Islet of Langerhans (tissue), 1 donor: ENCODE measurements at regions not wholly inside any gene's neighbourhood (a gene's known extent, or its start where the extent isn't known, plus 50 kb on each side); places are given as distances from the start of the nearest gene placed in this dataset.

Experiments used
- FAIRE-seq: peaks from one replicate; lab custom pipeline; 2011; peaks lifted over from hg19 to GRCh38; lab: Jason Lieb, UNC

DNA sequence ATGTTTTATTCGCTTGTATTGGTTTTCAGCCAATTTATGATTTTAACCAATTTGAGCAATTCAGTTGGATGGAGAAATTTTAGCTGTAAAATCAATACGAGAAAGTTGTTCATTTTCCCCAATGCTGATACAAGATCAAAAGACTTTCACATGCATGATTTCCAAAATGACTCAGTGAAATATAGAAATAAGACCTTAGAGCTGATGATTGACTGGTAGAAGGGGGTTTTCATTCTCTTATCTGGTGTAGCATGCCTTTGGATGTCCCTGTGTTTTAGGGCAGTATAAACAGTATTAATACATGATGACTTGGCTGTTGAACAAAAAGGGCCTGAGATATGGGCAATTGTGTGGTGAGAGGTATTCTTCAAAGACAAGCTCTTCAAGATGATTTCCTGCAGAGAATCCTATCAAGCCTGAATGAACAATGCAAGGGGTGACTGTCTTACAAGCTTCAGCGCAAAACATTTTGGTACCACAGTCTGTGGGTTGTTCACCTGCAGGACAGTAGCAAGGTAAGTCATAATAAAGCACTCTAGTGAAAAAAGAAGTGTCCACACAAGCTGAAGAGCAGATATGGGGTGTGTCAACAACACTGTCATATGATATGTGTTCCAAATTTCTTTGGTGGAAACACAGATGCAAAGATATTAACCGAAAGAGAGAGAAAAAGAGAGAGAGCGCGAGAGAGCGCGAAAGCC lies 156.2 kb downstream of the TNFSF18 start:
- FAIRE-seq = no peak

DNA sequence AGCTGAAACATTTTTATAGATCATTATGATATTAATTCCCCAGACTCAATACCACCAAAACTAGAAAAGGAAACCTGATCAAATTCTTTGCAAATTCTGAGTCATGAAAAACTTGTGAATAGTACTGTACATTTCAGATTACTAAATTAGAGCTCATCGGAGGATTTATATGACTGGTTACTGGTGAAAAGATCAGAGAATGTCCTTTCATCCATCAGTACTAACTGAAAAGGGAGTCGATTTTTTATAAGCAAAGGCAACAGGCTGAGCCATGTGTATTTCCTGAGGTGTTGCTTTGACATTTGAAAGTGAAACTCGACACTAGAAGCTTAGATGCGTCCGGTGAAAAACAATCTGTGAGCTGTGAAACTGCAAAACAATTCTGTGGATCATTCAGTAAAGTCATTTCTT lies 155.7 kb downstream of the TNFSF18 start:
- no peak for FAIRE-seq

DNA sequence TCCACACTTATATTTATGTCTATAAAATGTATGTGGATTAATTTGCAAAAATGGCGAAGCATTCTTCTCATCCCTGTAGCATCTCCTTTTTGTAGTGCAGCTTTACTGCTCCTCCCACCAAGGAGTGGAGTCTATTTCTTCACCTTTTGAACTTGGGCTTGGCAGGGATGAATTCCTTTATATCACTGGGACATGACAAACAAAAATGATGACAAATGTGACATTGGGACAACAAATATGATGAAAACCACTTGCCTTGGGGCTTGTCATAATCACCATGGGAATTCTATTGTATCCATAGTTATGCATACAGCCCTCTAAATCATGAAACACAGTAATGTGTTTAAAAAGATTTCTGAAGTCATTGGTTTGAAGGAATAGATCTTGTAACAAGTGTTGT lies 155.0 kb downstream of the TNFSF18 start:
- no peak for FAIRE-seq

DNA sequence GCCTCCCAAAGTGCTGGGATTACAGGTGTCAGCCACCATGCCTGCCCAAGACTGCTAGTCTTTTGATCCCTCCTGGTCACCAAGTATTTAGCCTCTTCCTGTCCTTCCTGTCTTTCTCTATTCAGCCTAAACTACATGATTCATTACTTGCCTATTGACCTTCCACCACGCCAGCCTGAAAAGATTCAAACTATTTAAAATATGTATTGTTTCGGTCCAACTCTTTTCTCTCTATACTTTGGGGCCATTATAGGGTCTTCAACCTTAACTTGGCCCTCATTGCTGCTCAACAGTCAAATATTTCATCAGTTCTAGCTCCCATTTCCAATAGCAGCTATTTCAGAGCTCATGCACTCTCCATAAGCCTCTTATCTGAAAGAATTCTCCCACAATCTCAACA lies 153.0 kb downstream of the TNFSF18 start:
- no peak for FAIRE-seq

DNA sequence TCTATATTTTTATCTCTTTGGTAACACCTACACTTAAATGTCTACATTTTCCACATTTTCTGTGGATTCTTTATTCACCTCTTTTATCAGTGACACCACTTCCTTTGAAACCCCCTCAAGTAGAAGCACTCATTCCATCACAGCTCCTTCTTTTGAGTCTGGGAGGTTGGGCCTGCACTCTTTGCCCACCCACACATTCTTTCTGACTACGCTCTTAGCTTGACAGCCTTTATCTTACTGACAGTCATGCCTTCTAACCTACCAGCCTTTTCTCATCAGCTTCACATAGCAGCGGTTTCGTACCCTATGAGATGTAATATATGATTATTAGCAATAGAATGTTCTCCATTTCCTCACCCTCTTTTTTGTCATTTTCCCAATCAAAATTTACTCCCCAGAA lies 151.9 kb downstream of the TNFSF18 start:
- no peak for FAIRE-seq

DNA sequence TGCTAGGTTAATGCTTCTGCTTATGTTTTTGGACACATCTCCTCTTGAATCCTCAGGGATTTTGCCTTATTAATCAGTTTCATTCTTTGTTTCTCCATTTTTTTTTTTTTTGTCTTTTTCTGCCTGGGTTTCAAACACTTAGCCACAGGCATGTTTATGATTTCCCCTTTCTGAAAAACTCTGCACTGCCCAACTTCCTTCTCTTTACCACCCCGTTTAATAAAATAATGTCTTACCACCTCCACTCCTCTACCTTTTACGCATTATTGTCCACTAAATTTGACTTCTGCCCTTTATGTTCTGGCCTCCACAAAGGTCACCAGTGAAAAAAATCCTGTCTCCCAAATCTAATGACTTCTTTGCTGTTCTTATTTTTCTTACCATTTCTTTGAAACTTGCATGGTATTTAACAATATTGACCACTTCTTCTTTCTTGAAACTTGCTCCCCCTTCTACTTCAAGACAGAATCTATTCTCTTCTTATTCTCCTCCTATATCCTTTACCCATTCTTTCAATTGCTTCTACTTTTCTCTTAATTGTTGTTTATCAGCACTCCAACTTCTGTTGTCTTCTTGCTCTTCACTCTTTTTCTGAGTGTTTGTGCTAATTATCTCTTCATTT lies 150.3 kb downstream of the TNFSF18 start:
- FAIRE-seq = no peak

DNA sequence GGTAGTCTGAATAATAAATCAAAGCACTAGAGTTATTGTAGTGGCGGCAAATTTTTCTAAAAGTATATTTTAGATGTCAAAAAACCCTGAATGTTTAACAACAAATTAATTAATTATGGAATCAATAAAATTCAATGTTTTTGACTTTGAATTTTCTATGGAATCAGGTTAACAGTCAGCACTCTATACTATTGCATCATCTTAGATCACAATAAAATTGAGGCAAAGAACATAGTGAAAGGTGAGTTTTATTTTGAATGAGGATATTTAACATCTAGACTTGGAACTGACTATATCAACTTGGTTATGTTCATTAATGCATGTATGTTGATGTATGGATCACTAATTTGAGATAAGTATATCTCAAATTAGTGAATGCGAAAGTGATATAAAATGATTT lies 148.5 kb downstream of the TNFSF18 start:
- no peak for FAIRE-seq

DNA sequence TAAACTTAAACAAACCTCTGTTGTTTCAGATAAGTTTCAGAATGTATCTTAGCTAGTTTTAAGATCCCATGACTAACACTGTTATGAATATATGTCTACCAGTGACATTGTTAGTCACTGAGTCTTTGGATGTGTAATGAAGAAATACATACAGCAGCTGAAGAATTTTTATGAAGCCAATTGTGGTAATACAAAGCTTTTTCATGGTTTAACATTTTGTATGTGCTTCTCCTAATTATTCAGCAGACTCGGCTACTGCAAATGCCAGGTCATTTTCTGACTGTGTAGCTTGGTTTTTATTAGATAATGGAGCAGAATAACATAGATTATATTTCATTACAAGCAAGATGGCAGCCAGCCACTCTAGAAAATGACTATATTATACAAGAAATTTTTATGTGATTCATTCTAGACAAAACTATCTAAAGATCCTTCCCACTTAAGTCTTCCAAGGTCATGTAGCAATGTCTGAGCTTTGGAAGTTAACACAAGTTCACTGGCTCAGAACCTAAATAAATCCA lies 147.8 kb downstream of the TNFSF18 start:
- no peak for FAIRE-seq

DNA sequence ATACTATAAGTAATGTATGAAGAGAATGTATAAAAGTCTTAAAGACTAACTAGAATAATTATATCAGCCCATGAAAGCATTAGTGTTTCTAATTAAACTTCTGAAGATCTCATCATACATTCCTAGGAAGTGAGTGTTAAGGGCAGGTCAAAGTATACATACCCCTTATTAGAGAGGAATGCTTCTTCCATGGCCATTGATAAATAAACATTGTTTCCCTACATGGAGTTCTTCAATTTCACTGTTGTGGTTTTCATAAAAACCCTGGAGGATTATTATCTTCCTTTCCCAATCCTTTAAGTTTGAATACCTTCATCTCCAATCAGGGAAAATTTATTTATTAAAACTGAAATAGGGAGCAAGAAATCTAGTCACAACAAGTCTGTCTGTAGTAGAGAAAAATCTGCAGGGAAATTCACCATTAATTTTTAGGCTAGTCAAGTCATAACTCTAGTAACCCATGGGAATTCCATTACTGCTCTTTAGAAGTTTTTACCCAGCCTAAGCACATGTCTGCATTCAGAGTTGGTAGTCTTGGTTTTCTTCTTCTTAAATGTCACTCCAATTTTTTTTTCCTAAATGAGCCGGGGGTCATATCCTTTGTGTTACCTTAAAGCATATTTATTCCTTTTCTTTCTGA lies 147.0 kb downstream of the TNFSF18 start:
- no peak for FAIRE-seq

DNA sequence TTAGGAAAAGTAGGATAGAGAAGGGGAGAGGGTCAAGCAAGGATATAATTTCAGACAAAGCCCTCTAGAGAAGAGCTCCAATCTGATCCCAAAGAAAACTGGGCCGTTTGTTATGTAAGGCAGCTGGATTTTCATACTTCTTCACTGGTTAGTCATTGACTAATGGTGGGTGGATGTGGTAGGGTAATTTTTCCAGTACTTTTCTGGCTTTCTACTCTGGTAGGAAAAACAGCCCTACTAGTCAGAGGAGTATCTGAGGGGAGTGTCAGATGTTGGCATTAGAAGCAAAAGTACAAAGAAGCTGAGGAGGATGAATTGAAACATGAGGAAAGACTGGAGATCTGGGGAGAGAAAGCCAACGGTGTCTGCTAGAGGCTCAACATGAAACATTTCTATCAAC lies 145.3 kb downstream of the TNFSF18 start:
- FAIRE-seq = no peak

DNA sequence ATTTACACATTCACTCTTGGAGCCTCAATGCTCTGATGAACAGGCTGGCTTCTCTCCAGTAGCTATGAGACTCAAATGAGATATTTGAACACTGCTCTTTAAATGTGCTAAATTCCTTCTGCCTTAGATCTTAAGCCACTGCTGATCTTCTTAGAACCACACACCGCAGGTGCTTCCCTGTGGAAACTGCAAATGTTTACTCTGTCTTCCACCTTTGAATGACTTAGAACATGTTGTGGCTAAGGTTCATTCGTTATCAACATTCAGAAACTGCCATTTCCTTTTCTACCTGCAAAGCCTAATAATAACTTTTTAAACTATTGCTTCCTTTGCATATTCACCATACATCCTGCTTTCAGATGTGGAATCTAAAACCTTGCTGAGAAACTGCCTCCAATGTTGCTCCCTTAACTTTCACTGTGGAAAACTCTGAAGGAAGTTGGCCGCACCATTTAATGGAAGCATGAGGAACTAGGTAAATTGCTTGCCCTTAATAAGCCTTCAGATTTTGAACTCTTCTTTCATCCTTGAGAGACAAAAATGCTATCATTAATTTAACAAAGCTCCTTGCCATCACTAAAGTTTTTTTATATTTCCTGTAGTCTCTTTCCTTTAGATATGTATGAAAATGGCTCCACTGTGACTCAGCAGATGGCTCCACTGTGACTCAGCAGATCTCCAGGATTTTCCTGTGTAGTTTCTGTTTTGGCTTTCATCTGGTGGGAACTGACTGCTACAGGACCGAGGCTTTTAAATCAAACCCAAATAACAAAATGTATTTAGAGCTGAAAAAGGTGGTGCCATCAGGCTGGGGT lies 143.8 kb downstream of the TNFSF18 start:
- FAIRE-seq = no peak

DNA sequence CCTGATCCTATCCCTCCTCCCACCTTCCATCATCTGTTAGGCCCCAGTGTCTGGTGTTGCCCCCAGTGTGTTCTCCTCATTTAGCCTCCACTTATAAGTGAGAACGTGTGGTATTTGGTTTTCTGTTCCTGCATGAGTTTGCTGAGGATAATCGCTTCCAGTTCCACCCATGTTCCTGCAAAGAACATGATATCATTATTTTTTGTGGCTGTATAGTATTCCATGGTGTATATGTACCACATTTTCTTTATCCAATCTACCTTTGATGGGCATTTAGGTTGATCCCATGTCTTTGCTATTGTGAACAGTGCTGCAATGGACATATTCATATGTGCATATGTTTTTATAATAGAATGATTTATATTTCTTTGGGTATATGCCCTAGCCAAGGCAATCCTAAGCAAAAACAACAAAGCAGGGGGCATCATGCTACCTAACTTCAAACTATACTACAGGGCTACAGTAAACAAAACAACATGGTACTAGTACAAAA lies 142.9 kb downstream of the TNFSF18 start:
- FAIRE-seq = no peak

DNA sequence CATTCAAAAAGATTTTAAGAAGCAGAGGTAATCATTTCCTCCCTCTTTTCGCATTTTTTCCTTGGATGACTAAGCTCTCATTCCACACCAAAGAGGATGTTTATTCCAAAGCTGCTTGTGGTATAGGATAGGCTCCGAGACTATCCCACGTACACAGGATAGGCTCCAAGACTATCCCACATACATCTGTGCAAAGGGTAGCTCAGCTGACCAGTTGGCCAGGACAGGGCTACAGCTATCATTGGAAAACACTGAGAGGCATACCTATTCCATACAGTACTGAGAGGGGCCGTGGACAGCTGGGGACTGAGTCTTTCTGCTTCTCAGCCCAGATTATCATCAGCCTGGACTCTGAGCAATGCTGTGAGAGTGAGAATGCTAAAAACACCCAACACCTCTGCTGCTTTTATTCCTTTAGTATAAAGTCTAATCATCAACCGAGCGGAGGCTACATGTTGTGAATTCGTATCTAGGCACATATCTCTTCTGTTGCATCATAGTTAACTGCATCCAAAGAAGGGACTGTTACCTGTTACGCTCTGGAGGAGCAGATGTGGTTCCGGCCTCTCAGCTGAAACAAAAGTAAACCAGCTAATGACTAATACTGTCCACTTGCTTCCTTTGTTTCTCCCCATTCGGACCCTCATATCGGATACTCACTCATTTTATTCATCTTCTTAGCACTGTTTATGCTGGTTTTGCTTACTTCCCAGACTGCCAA lies 141.0 kb downstream of the TNFSF18 start:
- no peak for FAIRE-seq

DNA sequence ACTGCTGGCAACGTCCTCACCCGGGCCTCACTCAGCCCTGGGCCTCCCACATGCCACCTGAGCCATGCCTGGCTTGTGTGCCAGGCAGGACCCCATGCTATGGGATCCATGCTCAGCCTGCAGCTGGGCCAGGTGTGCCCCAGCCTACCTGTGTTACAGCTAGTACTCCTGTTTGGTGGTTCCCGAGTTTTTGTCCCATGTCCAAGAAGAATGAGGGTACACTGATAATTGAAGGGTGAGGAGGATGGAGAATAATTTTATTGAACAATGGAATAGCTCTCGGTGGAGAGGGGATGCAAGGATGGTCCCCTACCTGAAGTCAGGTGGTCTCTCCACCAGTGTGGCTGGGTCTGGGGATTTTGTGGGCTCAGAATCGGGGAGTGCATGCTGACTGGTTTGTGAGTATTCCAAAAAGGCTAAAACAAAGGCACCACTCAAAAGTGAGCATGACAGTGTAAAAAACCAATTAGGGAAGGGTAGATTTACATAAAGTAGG lies 137.9 kb downstream of the TNFSF18 start:
- no peak for FAIRE-seq

DNA sequence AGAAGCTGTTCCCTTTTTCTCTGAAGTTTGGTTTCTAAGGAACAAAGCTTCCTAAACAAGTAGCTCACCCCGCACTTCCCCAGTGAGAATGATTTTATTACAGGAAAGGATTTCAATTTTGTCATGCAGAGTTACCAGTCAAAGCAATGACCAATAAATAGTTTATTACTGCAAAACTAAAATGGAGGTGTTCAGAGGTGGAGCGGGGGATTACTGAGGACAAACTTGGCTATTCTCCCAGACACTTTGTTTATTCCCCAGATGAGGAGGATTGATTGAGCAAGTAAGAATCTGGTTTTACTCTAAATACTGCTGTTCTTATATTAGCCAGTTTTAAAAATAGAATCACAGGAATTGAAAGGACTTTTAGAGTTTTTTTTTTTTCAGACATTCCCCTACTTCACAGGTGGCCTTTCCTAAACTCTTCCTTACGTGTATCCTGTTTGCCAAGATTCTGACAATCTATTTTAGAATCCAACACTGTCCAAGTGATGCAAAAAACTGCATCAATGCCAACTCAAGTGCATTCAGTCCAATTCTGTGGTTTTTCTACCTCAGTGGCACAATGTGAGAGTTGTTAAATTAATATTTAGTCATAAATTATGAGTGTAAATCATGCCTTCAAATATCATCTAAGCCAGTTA lies 136.1 kb downstream of the TNFSF18 start:
- FAIRE-seq = no peak

DNA sequence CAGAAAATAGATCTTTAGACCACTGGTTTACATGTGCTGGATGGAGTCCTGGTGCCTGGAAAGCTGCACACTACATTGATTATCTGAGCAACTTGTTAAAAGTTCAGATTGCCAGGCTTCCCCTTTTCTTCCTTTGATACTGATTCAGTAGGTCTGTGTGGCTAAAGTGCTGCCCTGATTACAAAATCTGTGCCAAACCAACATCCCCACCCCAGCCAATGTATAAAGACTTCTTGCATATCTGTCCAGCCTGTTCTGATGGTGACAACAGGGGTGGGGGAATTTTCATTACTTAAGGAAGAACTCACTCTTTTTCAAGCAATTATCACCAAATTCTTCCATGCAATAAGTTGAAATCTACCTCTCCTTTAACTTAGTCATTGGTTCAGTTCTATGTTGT lies 135.5 kb downstream of the TNFSF18 start:
- FAIRE-seq = no peak

DNA sequence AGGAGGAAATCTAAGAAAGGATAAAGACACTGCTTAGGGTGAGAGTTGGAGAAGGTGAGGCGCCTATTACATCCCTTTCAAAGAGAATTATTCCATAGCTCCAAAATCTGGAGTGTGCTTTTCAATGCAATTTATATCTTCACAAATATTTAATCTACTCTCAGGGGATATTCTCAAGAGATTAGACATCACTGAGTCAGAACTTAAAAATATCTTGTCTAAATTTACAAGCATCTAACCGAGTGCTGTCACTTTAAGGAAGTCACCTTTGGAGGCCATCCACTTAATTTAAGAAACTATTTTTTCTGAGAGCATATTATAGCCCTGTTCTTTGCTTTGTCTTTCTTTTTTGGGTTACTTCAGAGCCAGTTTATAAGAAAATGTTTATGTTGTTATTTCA lies 134.6 kb downstream of the TNFSF18 start:
- FAIRE-seq = no peak

DNA sequence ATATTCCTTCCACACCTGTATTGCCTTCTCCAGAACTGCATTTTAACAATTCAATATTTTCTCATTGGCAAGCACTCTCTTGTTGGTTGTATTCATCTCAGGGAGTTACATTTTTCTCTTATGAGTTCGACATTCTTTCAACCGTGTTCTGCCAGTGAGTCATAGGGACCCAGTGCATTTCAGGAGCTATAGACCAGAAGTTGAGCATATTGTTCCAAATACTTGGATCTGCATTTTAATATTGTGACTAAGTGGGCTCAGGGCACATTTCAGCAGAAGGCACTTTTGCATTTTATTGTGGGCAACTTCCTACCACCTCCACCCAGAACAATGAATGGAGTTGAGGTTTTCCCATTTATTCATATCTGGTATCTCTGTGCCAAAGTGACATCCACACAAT lies 132.8 kb downstream of the TNFSF18 start:
- FAIRE-seq = no peak

DNA sequence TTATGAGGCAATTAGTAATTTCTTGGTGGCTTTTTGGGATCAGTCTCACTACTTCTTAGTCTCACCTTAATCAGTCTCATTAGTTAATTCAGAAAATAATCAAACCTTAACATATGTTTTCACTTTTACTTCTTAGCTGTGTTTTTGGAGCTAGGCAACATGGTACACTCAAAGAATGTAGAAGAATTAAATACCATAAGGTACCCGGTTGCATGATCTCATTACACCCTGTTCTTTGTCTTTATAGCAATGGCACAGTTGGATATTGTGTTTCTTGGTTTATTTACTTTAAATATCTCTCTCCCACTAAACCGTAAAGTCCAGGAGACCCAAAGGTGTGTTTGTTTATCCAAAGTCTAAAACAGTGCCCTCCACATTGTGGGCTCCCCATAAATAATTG lies 132.3 kb downstream of the TNFSF18 start:
- FAIRE-seq = no peak

DNA sequence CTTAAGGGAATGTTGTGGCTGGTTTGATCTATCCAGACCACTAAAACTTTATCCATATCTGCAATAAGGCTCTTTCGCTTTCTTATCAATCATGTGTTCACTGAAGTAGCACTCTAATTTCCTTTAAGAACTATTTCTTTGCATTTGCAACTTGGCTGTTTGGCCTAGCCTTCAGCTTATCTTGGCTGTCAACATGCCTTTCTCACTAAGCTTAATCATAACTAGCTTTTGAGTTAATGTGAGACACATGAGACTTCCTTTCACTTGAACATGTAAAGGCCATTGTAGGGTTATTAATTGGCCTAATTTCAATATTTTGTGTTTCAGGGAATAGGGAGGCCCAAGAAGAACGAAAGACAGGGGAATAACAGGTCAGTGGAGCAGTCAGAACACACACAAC lies 124.7 kb downstream of the TNFSF18 start:
- no peak for FAIRE-seq

DNA sequence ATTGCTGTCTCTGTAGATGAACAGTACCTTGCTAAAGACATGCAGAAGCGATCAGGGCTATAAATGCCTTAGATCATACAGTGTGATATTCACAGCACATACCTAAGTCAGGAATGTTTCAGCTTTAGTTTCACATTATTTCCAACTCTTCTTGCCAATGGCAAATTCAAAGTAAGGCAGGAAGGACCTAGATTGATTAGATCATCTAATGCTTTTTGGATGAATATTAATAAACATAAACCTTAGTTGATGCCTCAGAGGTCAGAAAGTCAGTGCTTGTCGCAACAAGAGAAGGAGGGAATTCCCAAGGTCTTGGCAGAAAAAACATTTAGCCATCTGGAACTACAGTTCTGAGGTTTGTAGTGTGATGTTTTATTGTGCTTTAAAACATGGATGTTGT lies 122.3 kb downstream of the TNFSF18 start:
- FAIRE-seq = no peak
